A673 (cell line): ENCODE measurements at regions not wholly inside any gene's neighbourhood (a gene's known extent, or its start where the extent isn't known, plus 50 kb on each side); places are given as distances from the start of the nearest gene placed in this dataset.

ENCODE experiments used
- CTCF ChIP-seq: fragments of 300-800, 200-600 bp; sonication (generic); conservative IDR thresholded peaks from 2 replicates; pipeline ENCODE4 v1.5.1; 2017; ENCODE audit warnings: low read depth, mild to moderate bottlenecking, antibody characterized with exemption, low read length, moderate library complexity, mixed read lengths
- EZH2 ChIP-seq: fragments of 200-600 bp; sonication (generic); IDR thresholded peaks from 2 replicates; pipeline ENCODE4 v1.6.1; 2017; ENCODE audit warnings: borderline replicate concordance, low read depth, mild to moderate bottlenecking, mixed read lengths, antibody characterized with exemption, low read length; ENCODE audit not compliant: poor library complexity, severe bottlenecking

- TF ChIP-seq CTCF (no peak), EZH2 (no peak)
Measured at GRCh38 chr7:117962366-117962994, 89.2 kb upstream of the CTTNBP2 start.
